NT2/D1 (cell line): ENCODE measurements at regions not wholly inside any gene's neighbourhood (a gene's known extent, or its start where the extent isn't known, plus 50 kb on each side); places are given as distances from the start of the nearest gene placed in this dataset.

ENCODE experiments used
- YY1 ChIP-seq: IDR thresholded peaks from 2 replicates; pipeline ENCODE4 v1.6.1; 2011; ENCODE audit not compliant: insufficient read length, insufficient read depth
- ZNF274 ChIP-seq: IDR thresholded peaks from 2 replicates; pipeline ENCODE4 v1.6.1; 2011; ENCODE audit warnings: mild to moderate bottlenecking, low read depth, low read length

GRCh38 chr14:101340556-101340955 lies 220.7 kb upstream of the DIO3 start:
- no peak for TF ChIP-seq YY1
- TF ChIP-seq ZNF274: no peak
